HG02571 (cell line): ENCODE measurements at regions not wholly inside any gene's neighbourhood (a gene's known extent, or its start where the extent isn't known, plus 50 kb on each side); places are given as distances from the start of the nearest gene placed in this dataset.

Experiments used
- ATAC-seq: cut with Tn5 transposase; IDR thresholded peaks from one replicate; pipeline ENCODE4 v1.9.1; 2021; ENCODE audit warnings: mild to moderate bottlenecking, moderate library complexity; ENCODE audit not compliant: unreplicated experiment

- no peak for ATAC-seq
Observed at GRCh38 chr10:78445308-78445707, 411.6 kb downstream of the RPS24 start.

DNA sequence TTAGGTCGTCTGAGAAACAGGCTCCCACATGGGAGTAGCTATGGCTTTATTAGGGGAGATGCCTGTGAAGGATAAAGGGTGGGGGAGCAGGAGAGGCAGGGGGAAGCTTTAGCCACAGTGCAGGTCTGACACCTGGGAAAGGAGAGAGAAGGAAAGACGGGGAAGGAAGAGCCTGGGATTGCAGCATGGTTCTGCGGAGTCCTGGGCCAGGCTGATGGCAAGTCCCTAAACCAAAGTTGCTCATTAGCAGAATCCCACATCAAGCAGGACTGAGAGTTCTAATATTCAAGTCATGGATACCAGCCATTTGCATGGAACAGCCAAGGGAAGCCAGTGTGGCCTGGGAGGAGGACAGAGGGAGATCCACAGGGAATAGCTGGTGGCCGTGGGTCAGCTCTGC is 414.8 kb downstream of the RPS24 start:
- no peak for ATAC-seq

GRCh38 chr10:78448994-78449418 is 415.3 kb downstream of the RPS24 start:
- no peak for ATAC-seq

DNA sequence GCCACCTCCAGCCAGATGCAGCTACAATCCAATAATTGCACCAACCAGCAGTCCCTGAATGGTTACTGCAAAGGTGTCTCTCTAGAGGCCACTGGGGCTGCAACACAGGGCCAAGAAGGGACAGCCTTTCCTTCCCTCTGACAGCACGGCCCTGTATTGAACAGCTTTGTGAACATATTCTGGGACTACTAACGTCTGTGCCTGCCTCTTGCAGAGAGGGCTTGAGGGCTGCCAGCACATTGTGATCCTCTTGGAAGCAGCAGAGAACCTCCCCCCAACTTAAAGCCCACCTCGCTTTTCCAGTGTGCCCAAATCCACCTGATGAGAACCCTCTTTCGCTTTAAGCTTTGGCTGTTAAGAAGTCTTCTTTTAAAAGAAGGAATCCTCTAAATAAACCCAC is 415.9 kb downstream of the RPS24 start:
- ATAC-seq = no peak

- no peak for ATAC-seq
Observed at GRCh38 chr10:78450239-78450638, 416.6 kb downstream of the RPS24 start.

DNA sequence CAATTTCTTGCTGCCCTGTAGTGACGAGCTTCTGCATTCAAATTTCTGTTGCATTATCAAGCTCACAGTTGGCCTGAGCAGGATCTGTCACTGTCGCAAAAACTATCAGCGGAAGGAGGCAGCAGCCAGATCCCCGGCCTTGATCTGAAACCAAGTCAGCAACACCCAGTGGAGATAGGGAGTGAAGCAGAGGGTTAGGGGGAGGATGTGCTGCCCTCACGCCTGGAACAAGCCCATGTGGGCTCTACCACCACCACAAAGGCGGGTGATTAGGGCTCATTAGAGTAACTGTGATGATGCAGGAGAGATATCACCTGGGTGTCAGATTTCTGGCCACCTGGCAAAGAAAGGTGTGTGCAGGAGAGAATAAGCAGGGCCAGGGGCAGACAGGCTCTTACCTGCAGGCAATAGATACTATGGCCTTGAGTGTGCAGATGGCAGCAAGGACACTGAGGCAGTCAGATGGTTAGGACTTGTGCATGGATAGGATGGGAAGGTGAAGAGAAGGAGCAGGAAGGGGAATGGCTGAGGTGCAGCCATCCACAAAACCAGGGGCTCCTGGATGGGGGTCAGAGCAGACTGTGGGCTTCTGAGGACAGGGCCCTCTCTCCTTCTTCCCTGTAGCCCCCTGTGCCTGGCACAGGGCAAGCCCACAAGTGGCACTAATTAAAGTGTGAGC is 417.3 kb downstream of the RPS24 start:
- no peak for ATAC-seq

DNA sequence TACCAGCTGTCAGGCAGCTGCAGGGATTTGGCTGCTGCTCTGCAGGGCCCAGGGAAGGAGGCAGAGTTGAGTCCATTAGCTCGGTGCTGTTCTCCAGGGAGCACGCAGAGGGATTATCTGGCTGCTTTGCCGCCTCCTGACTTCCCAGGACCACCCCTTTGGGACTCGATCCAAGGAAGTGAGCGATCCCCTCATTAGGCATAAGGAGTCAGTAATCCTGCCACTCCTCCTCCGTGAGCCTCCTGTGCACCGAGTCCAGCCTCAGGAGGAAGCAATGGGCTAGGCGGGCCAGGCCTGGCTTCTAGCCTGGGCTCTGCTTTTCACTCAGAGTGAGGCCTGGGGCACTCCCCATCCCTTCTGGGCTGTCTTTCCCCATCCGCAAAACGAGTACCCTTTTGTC is 417.9 kb downstream of the RPS24 start:
- ATAC-seq = no peak

GRCh38 chr10:78454123-78454645 is 420.5 kb downstream of the RPS24 start:
- ATAC-seq = no peak

DNA sequence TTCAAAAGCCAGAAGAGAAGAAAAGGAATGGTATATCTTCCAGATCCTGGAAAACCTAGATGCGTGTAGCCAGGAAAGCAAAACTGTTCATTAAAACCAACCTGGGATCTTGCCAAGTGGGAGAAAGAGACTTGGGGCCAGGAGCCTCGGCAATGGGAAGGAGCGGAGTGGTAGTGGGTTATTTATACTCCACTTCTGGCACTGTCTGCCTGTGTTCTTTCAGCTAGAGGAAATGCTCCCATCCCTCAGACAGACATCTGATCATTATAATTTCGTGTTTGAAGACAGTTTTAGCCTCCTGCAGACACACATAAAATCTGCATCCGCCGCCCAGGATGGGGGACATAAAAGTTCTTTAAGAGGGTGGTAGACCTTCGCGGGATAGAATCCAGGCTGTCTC is 421.6 kb downstream of the RPS24 start:
- no peak for ATAC-seq

- ATAC-seq = no peak
Observed at GRCh38 chr10:78455811-78456210, 422.1 kb downstream of the RPS24 start.

DNA sequence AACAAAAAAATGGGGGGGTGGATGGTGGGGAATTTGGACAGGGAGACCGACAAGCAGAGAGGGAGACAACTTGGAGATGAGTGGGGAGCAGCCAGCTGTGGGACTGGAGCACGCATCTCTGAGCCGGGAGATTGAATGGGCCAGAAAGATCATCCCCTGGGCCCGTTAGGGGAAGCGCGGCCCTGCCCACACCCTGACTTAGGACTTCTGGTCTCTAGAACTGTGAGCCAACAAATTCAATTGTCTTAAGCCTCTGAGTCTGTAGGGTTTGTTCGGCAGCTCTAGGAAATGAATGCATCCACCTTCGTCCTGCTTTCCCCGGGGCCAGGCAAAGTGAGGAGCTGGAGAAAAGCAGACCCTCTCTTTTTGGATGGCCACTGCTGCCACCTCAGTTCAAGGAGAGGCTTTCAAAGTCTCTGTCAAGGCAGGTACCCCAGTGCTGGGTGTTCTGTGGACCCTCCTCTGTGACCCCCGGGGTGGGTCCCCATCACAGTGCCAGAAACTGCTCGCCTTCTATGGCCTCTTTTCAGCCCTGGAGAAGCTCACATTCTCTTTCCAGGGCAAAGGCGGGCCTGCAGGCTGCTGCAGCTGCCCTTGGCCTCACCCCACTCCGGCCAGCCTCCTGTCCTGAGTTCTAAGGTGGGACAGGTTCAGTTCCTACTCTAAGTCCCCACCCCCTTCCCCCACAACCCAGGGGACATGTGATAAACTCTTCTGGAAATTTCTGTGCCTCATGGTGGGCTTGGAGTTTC is 423.2 kb downstream of the RPS24 start:
- no peak for ATAC-seq

GRCh38 chr10:78457804-78458482 is 424.3 kb downstream of the RPS24 start:
- ATAC-seq = no peak

- ATAC-seq = no peak
Observed at GRCh38 chr10:78458983-78459638, 425.4 kb downstream of the RPS24 start.

GRCh38 chr10:78459639-78460037 is 426.0 kb downstream of the RPS24 start:
- ATAC-seq = no peak

DNA sequence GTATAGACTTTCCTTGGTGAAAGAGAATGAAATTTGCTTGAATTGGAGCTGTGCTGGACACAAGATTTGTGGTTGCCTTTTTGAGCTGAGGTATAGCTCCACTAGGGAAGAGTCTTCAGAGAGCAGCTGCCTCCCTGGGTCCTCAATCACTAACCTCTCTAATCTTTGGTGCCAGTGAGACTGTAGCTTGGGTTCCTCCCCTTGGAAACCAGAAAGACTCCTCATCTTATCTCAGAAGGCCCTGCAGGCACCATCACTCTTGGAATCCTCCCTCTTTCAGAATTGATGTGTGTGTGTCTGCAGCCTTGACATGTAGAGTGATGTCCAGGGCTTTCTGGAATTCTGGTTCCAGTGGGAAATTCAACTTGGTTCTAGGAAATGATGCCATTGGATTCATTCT is 426.5 kb downstream of the RPS24 start:
- no peak for ATAC-seq

GRCh38 chr10:78461333-78461732 is 427.7 kb downstream of the RPS24 start:
- no peak for ATAC-seq

DNA sequence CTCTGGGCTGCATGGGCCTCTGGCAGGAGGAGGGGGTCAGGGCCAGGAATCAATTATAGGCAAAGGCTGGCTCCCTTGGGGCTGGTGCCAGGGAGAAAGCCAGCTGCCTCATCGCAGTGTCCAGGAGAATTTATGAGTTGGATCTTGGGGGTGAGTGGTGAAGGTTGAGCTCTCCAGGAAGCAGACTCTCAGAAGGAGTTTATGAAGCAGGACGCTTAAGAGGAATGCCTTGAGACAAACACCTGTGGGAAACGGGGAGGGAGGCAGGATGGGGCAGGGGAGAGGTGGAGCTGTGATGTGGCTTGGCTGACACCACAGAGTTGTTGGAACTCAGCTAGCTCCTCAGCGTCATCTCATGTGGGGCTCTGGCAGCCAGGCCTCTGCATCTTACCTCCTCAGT is 428.5 kb downstream of the RPS24 start:
- no peak for ATAC-seq

GRCh38 chr10:78462726-78463228 is 429.1 kb downstream of the RPS24 start:
- no peak for ATAC-seq

- no peak for ATAC-seq
Observed at GRCh38 chr10:78464118-78464855, 430.6 kb downstream of the RPS24 start.

DNA sequence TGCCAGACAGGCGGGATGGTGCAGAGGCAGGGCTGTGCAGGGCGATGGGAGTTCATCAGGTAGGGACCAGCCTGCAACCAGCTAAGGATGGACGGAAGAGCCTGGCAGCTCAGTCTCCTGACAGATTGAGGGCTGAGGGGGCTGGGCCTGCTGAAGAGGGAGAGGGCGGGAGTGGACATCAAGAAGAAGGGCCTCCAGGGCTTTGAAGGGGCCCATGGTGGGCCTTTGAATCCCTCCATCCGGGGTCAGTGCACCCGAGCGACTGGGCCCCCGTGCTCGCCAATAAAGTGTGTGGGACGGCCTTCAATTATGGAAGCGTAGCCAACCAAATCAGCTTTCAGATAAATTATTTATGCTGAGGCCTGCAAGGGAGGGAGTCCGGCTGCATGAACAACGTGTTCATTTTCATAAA is 431.2 kb downstream of the RPS24 start:
- no peak for ATAC-seq
